ENCODE measurements at regions not wholly inside any gene's neighbourhood (a gene's known extent, or its start where the extent isn't known, plus 50 kb on each side); places are given as distances from the start of the nearest gene placed in this dataset.

DNA sequence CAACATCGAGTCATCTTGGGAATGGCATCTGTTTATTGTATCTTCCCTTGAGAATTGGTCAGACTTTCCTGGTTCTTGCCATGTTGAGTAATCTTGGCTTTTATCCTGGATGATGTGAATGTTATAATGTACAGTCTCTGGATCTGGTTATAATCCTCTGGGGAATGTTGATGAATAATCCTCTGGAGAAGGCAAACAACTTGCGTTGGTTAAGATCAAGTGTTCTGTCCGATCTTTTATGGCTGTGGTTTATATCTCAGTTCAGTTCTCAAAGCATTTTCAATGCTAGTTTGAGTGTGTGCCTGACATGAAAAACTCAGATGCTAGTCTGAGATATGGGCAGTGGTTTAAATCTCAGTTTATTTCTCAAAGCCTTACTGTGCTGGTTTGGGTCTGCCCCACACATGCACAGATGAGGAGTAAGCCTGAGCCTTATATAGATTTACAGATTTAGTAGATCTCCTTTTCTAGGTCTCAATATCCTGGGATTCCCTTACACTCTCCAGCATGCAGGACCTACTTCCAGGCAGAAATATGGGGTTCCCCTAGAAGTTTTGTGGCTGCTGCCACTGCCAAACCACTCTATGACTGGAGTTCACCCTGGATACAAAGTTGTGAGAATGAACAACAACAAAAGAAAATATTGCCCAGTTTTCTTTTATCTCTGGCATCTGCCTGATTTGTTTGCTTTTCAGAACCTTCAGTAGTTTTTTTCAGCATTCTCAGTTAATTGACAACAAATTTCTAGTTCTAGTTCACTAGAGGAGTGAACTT, 191.8 kb upstream of the MAN1A1 start:
- DNase-seq (ENCODE audit: low spot score), result no peak

DNA sequence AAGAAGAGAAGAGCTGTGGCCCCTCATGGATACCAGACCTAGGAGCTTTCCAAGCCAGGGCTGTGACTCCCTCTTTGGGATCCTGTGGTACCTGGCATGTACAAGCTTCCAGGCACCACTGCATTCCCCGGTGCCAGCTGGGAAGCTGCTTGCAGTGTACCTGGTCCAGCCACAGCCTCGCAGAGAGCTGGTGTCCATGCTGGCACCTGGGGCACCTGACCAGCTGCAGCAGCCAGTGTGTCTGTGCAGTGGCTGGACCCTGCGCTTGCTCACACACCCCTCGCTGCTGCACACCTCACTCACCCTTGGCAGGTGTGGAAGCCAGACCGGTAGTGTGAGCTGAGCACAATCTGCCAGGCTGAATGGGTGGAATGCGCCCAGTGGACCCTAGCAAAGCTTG, 190.9 kb upstream of the MAN1A1 start:
- DNase-seq (ENCODE audit: low spot score), result no peak

DNA sequence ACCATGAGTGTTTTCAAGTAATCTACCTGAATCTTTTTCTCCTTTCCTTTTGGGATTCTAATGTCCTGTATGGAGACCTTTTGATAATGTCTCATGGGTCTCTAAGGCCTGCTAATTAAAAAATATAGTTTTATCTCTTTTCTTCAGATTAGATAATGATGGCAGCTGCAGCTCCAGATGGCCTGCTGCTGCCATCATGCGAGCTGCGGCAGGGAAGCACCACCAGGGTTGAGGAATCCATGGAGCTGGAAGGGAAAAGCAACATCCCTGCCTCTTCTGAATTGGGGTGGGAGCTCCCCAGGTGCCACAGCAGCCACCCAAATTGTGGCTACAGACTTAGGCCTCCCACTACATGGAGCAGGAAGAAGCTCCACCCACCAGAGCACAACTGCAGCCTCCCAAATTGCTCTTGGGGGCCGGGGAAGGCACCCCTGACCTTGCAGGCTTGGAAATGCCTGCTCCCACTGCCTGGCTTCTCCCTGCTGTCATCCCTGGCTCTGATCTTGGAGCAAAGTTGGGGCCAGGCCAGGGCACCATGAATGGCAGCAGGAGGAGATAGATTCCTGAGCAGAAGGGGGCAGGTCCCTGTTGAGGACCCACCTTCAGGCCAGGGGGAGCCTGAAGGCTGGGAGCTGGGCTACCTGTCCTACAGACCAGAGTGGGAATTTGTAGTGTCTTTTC, 189.6 kb upstream of the MAN1A1 start:
- DNase-seq (ENCODE audit: low spot score), result no peak

DNA sequence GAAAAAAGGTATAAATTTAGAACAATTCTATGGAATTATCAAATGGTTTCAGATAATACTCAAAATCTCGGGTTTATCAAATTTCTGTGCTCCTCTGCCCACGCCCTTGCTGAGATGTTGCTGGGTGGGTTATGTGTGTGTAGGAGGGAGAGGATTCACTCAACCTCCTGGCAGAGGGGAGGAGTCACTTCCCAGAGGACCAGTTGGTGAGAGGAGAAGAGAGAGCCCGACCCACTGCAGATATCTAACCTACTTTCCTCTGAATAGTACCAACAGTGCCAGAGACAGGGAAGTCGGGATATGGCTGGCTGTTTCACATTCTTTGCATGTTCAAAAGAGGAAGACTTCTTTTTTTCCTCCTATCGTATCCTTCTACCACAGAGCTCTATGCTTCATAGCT, 187.1 kb upstream of the MAN1A1 start:
- DNase-seq (ENCODE audit: low spot score), result peak; percentile 47

DNA sequence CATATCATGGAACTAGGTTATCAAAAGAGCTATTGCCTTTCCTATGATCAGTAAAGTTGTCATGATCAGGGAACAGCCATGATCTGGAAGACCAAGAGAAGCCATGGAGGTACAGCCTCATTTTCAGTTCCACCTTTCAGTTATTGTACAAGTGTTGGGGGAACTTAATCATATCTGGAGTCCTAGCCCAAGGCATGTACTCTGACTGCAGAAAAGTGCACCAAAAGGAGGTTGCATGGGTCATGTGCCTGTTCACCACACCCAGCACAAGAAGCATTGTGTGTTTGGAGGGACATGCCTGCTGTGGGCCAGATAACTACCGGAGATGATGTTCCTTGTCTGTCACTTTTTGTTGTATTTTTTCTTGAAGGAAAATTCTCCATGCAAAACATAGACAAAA, 185.8 kb upstream of the MAN1A1 start:
- no peak for DNase-seq (ENCODE audit: low spot score)

DNA sequence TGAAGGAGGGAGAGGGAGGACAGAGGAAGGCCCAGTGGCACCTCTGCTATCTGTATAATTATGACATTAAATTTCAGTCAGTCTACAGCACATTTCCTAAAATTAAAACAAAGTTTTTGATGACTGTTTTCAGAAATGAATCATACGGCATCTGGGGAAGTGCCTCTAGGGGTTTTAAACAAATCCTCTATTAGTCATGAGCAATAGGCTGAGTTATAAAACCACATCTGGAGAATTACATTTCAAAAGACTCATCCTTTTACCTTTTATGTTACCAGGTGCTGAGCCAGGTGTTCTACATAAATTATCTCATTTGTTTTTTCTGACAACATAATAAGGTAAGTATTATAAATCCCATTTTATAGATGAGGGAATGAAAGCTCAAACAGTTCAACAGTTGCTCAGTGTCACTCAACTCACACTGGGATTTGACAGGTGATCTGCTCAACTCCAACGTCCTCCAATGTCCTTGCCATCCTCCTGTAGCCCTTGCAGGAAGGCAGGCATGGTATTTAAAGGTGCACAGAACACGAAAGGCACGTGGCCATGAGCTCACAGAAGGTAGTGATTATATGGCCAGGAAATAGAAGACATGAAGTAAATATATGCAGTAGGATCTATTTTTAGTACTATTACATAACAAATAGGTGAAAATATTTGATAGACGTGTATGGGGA, 184.2 kb upstream of the MAN1A1 start:
- no peak for DNase-seq (ENCODE audit: low spot score)

DNA sequence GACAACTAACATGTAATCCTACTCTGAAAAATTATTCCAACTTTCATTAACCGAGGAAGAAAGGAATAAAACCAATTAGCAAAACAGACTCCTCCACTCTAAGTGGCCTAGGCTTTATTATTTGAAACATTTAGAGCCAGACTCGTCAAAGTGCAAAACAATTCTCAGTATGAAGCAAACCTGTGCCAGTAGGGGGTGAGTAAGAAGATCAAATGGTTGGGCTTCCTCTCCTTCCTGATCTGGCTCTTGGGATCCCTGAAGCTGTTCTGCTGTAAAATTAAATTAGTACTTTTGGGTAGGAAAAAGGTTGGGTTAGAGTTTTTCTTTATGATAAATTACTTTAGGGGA, 177.6 kb upstream of the MAN1A1 start:
- DNase-seq (ENCODE audit: low spot score), result no peak

DNA sequence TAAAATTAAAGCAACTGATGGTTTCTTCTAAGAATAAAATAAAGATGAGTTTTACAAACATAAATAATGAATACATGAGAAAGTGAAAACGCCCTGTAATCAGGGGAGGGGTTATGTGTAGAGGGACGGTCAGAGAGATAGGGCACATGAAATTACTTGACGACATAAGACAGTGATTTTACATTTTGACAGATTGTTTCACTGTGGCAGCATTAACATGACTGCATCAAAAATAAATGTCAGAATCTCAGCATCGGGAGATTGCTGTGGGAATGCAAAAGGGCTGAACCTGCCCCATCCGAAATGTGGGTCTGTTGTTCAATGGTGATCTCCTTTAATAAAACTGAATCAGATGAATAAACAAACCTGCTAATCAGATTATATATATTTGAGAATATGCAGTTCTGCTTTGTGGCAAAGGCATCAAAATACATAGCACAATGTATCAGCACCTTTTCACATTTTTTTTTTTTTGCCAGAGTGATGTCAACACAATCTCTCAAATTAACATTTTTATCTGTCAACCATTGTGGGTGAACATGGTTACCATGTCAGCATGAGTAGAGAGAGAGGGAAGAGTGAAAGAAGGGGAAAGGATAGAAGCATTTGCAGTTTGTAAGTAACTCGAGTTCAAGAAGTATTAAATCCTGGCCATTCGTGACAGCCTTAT, 177.1 kb upstream of the MAN1A1 start:
- DNase-seq (ENCODE audit: low spot score), result peak; percentile 5

DNA sequence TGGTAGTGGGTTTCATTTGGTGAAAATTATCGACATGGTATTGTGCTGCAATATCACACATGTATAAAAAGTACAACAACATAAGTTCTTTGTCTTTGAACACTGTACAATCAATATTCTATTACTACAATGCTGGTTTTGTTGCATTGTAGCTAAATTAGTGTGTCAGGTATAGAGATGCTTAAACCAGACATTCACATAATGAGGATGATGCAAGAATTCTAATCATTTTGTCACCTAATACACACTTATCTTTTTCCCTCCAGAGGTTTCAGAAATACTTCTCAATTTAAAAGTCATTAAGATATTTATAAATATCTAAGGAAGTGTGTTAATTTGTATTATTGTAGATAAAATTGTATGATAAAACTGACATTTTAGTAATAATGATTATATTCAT, 174.8 kb upstream of the MAN1A1 start:
- no peak for DNase-seq (ENCODE audit: low spot score)

DNA sequence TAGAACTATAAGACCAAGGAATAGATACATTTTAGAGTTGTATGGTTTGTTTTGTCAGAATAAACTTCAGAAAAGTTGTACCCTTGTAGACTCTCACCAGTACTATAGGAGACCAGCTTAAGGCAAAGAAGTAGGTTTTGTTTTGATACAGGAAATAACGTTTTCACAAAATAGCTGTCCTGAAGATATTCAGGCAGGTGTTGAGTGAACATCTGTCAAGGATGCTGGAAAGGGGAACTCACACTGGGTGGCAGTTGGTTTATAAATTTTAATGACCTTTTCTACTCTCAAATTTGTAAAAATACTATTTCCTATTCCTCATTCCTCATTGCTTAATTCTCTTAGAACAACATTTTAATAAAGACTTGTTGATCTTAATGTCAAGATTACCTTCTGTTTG, 174.0 kb upstream of the MAN1A1 start:
- no peak for DNase-seq (ENCODE audit: low spot score)

DNA sequence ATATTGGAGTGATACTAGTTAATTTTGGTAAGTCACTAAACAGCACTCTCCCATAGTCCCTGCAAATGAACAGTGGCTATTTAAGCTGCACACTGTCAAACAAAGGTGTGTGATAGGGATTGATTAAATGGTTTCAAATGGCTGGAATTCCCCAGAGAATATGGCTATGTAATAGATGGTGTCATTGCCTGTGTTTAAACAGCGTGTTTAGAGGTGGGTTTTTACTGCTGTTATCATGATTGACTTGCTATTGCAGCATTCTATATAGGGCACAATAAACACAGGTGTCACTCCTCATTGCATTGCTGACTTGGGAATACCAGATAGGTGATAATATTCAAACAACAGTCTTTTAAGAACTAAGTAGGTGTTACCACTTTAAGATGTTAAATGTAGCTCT, 171.7 kb upstream of the MAN1A1 start:
- DNase-seq (ENCODE audit: low spot score), result no peak

DNA sequence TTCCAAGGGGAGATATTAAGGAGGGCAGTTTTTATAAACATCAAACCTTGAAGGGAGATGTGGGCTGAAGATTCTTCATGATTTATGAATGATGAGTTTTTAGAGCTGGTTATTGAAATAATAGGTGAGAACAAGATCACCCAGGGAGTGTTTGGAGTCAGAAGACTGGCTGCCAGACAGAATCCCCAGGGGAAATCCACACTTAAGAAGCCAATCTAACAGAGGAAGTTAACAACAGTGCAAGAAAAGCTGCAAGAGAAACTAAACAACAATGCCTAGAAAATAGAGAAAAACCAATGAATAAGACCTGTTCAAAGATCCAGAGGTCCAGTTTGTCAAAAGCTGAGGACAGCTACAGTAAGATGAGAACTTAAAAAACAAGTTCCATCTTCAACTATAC, 167.9 kb upstream of the MAN1A1 start:
- DNase-seq (ENCODE audit: low spot score), result no peak

DNA sequence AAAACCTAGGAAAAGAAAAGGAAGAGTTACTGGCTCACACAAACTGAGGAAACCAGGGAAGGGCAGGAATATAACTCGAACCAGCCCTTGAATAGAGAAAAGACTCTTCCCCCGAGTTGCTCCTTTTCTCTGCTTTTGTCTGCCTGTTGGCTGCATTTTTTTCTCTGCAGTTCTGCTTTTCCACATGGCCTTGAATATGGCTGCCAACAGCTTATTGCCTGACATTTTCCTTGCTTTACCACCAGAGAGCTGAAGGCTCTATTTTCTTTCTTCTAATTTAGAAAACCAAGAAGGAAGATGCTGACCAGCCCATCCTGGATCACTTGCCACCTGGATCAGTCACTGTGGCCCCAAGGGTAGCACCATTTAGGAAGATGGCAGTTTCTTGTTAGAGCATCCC, 164.8 kb upstream of the MAN1A1 start:
- no peak for DNase-seq (ENCODE audit: low spot score)

DNA sequence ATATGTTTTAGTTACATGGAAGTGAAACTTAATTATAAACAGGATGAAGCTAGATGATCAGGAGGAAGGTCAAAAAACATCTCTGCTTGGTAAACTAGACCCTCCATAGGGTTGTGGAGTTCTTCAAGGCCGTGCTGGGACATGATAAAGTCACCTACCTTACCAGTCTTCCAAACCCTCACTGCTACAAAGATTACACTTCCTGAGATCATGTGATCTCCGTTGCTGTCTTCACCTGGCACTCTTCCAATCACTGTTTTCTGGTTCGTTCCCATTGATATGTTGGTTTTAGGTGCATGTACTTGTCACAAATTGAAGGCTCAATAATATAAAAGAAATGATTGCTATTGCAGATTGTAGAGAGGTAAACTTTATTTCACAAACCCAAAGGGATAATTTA, 161.5 kb upstream of the MAN1A1 start:
- no peak for DNase-seq (ENCODE audit: low spot score)

DNA sequence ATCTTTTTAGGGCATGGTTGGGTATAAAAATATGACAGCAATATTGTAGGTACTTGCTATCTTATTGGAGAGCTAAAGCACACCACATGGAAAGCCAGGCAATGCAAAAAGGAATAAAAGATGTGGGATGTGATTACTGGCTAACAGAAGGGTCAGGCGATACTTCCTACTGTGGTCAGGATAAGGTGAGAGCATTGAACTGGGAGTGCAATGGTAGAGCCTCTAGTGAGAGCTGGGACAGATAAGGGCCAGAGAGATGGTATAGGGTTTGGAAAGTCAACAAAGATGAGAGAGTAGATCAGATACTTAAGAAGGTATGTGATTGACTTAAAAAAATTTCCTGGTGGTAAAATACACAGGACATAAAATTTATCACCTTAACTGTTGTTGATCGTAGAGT, 160.7 kb upstream of the MAN1A1 start:
- DNase-seq (ENCODE audit: low spot score), result no peak

DNA sequence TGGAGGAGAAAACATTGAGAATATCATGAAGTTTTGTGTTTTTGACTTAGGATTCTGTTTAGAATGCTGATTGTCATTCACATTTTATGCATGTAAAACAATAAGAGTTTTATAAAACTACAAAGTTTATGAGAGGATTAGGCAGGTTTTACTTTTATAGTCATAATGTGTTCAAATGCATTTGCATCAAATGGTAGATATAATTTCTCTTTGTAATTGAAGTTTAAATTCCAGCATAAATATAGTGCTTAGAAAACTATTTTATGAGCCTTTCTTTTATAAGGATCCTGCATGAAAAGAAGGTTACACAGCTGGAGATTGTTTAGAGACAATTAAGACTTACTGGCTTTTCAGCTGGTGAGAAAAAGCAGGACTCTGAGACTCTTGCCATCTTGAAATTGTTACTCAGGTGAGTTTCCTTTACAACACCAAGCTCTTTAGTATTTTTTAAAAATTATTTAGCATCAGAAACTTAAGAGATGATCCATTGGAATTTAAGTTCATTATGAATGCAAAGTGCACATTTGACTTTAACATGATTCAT, 157.1 kb upstream of the MAN1A1 start:
- DNase-seq (ENCODE audit: low spot score), result no peak

DNA sequence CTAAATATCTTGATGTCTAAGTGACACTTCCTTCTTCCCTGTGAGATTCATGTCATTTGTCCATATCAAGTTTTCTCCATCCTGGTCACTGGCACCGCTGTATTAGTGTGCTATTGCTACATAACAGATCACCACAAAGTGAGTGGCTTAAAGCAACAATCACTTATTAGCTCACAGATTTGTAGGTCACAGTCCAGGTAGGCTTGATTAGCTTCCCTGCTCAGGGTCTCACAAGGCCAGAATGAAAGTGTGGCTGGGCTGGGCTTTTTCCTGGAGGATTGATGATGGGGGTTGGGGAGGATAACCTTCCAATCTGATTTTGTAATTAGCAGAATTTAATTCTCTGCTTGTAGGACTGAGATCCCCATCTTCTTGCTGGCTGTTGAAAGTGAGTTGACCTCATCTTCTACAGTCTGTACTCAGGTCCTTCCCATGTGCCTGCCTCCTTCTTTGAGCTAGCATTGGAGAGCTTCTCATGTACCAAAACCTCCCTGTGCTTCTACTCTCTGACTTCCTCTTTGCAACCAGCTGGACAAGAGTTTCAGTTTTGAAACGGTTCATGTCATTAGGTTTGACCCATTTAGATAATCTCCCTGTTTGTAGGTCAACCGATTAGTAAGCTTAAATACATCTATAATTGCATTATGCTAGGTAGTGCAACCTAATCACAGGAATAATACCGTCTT, 152.4 kb upstream of the MAN1A1 start:
- no peak for DNase-seq (ENCODE audit: low spot score)

DNA sequence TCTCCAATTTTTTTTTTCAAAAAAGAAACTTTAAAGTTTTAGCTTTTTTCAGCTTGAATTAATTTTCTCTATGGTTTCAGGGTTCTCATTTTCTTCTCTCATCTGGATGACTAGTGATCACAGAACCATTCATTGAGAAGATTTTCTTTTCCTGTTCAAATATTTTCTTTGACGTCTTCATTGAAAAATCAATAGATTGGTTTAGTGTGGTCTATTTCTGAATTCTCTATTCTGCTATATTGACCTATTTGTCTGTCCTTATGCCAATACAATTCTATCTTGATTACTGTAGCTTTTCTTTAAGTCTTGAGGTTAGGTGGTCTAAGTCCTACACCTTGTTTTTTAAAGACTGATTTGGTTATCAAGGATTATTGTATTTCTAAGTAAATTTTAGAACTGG, 150.2 kb upstream of the MAN1A1 start:
- DNase-seq (ENCODE audit: low spot score), result no peak

DNA sequence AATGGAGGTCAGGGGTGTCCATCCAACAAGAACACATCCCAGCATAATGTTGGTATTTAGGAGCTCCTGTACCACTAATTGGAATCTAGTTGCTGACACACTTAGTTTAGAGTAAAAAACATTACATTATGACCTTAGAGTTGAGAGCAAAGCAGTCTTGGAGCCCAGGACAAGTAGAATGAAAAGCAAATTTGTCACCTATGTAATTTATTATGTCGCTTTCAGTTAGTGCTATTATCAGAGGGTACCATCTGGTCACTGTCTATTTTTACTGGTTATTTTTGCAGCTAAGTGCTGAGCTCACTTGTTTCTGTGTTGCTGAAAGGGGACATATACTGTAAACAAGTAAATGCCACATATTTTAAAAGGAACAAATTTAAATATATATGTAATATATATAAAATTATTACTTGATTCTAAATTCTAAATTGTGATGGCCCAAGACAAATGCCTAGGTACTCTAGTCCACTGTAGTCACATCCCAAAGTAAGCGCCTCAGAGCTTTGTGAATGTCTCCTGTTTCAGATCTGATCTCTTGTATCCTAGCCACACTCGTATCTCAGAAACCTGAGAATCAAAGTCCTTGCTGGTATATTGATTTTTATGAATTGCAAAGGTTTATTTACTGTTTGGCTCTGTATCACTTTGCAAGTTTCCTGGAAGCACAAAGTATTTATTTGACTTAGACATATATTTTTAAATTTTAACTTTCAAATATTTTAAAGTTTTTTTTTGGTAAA, 148.6 kb upstream of the MAN1A1 start:
- DNase-seq (ENCODE audit: low spot score), result no peak

DNA sequence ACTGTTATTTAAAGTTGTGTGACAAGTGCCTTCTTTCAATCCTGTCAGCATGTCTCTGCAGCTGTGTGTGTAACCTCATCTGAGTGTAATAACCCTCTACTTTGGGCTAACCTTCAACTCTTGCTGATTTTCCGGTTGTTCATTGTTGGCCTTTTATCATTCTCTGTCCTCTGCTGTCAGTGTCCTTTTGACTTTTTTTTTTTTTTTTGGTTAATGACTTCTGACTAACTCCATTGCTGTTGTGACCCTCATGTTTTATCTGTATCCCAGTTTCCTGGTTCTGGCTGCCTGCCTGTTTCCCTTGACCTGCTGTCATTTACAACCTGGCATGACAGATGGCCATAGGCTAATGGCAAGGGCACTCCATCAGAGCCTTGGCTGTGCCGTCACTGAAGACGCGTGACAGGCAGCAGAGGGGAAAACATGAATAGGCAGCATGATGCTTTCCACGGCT, 145.7 kb upstream of the MAN1A1 start:
- DNase-seq (ENCODE audit: low spot score), result no peak

DNA sequence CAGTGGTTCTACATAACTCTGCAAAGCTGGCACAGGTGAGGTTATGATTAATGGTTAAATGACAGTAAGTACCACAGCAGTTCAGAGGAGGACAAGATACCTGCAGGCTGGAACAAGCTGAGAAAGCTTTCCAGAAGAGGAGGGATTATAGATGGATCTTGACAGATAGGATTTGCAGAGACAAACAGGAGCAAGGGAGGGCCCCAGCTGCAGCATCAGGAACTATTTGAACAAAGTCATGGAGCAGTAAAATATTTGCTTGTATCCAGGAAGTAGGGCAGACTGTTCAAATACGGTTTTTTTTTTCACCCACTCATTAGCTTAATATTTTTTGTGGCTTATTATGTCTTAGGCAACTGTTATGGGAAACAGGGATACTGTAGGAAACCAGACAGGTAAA, 144.4 kb upstream of the MAN1A1 start:
- DNase-seq (ENCODE audit: low spot score), result peak; percentile 24
